IMR-90 (cell line): ENCODE measurements at regions not wholly inside any gene's neighbourhood (a gene's known extent, or its start where the extent isn't known, plus 50 kb on each side); places are given as distances from the start of the nearest gene placed in this dataset.

ENCODE experiments used
- ATAC-seq: fragments of 200-7000 bp; cut with Tn5 transposase; 2 replicates; pipeline ENCODE4 v1.9.1; 2020; ENCODE audit warnings: low read depth, mild to moderate bottlenecking, moderate library complexity
- BruUV-seq: library from RNA; stranded (reverse); fragments of 400-500 nt; replicated peaks from 2 replicates; lab custom pipeline; 2021; lab: Mats Ljungman, UMichigan
- CTCF ChIA-PET: fragments of 300-600 bp; formaldehyde crosslinking; extraction: SDS; loops from one replicate; lab custom pipeline; 2021; ENCODE audit warnings: antibody characterized with exemption; lab: Yijun Ruan, JAX
- POLR2A ChIA-PET: fragments of 300-600 bp; sonication (Branson Sonifier 250); formaldehyde crosslinking; loops from one replicate; lab custom pipeline; 2022; ENCODE audit warnings: antibody characterized with exemption; ENCODE audit not compliant: unreplicated experiment; lab: Charles Lee
- DNase-seq: peaks from one replicate; pipeline ENCODE4 v3.0.0; 2013
- H2AFZ ChIP-seq: replicated peaks from 2 replicates; pipeline ENCODE3; 2013; ENCODE audit warnings: low read length, mild to moderate bottlenecking; ENCODE audit not compliant: poor library complexity
- H2AK5ac ChIP-seq: 2 replicates; pipeline ENCODE4 v1.6.1; 2013; ENCODE audit warnings: low read depth, low read length, inconsistent platforms
- H2AK9ac ChIP-seq: replicated peaks from 2 replicates; pipeline ENCODE3; 2013; ENCODE audit warnings: mild to moderate bottlenecking, low read depth, low read length, moderate library complexity; ENCODE audit not compliant: poor library complexity
- H2BK120ac ChIP-seq: 2 replicates; pipeline ENCODE4 v1.6.1; 2013; ENCODE audit warnings: low read depth, low read length, inconsistent platforms
- H2BK15ac ChIP-seq: 3 replicates; pipeline ENCODE4 v1.6.1; 2013; ENCODE audit warnings: low read depth, low read length, inconsistent platforms
- H2BK20ac ChIP-seq: 2 replicates; pipeline ENCODE4 v1.6.1; 2013; ENCODE audit warnings: low read depth, mild to moderate bottlenecking, inconsistent platforms, low read length, moderate library complexity
- H2BK5ac ChIP-seq: 2 replicates; pipeline ENCODE4 v1.6.1; 2013; ENCODE audit warnings: mild to moderate bottlenecking, low read depth, low read length, inconsistent platforms; ENCODE audit not compliant: poor library complexity, severe bottlenecking
- H3K14ac ChIP-seq: replicated peaks from 2 replicates; pipeline ENCODE4 v1.6.1; 2013; ENCODE audit warnings: low read depth, low read length, inconsistent platforms
- H3K18ac ChIP-seq: 2 replicates; pipeline ENCODE4 v1.6.1; 2013; ENCODE audit warnings: low read depth, low read length, control low read depth
- H3K23ac ChIP-seq: 2 replicates; pipeline ENCODE4 v1.6.1; 2013; ENCODE audit warnings: low read depth, low read length, inconsistent platforms
- H3K27ac ChIP-seq: 2 replicates; pipeline ENCODE4 v1.5.1; 2013; ENCODE audit warnings: mild to moderate bottlenecking, control low read depth, low read length; ENCODE audit not compliant: insufficient read depth
- H3K27me3 ChIP-seq: 2 replicates; pipeline ENCODE4 v1.6.1; 2013; ENCODE audit warnings: low read length; ENCODE audit not compliant: control insufficient read depth, insufficient read depth
- H3K36me3 ChIP-seq: 2 replicates; pipeline ENCODE4 v1.6.1; 2013; ENCODE audit warnings: low read length, mixed read lengths; ENCODE audit not compliant: control insufficient read depth, insufficient read depth
- H3K4ac ChIP-seq: 2 replicates; pipeline ENCODE4 v1.6.1; 2013; ENCODE audit warnings: low read depth, low read length, inconsistent platforms
- H3K4me1 ChIP-seq: 2 replicates; pipeline ENCODE4 v1.6.1; 2013; ENCODE audit warnings: low read length, mixed read lengths; ENCODE audit not compliant: control insufficient read depth, insufficient read depth
- H3K4me2 ChIP-seq: 2 replicates; pipeline ENCODE4 v1.6.1; 2013; ENCODE audit warnings: low read depth, mild to moderate bottlenecking, control low read depth, low read length, moderate library complexity
- H3K4me3 ChIP-seq: 2 replicates; pipeline ENCODE4 v1.5.1; 2013; ENCODE audit warnings: low read depth, mild to moderate bottlenecking, control low read depth, low read length, moderate library complexity; ENCODE audit not compliant: insufficient read depth
- H3K56ac ChIP-seq: 2 replicates; pipeline ENCODE4 v1.6.1; 2013; ENCODE audit warnings: low read length, inconsistent platforms; ENCODE audit not compliant: insufficient read depth; ENCODE audit errors: extremely low read depth
- H3K79me1 ChIP-seq, 2 experiments: 2 replicates each; pipeline ENCODE4 v1.6.1; 2013; ENCODE audit warnings: low read length in 2 of 2, inconsistent platforms in 1 of 2, low read depth in 1 of 2
- H3K9ac ChIP-seq: 2 replicates; pipeline ENCODE4 v1.6.1; 2013; ENCODE audit warnings: low read depth, low read length, control low read depth
- H3K9me1 ChIP-seq: 2 replicates; pipeline ENCODE4 v1.6.1; 2013; ENCODE audit warnings: low read length, inconsistent platforms; ENCODE audit not compliant: insufficient read depth
- H3K9me3 ChIP-seq: 2 replicates; pipeline ENCODE4 v1.6.1; 2013; ENCODE audit warnings: low read length; ENCODE audit not compliant: control insufficient read depth, insufficient read depth
- H4K20me1 ChIP-seq: 2 replicates; pipeline ENCODE4 v1.6.1; 2013; ENCODE audit warnings: low read length, inconsistent platforms; ENCODE audit not compliant: insufficient read depth
- H4K5ac ChIP-seq: 2 replicates; pipeline ENCODE4 v1.6.1; 2013; ENCODE audit warnings: mild to moderate bottlenecking, low read depth, low read length, control low read depth
- H4K8ac ChIP-seq, 2 experiments: 2 replicates each; pipeline ENCODE4 v1.6.1; 2013; ENCODE audit warnings: low read depth in 2 of 2, low read length in 2 of 2, control low read depth in 1 of 2, inconsistent platforms in 1 of 2
- H4K91ac ChIP-seq: 2 replicates; pipeline ENCODE4 v1.6.1; 2013; ENCODE audit warnings: low read depth, low read length, inconsistent platforms; ENCODE audit not compliant: insufficient read depth
- CEBPB ChIP-seq: IDR thresholded peaks from 2 replicates; pipeline ENCODE4 v1.6.1; 2012; ENCODE audit warnings: low read depth, low read length, improper control_type of control experiment
- CHD1 ChIP-seq: IDR thresholded peaks from 2 replicates; pipeline ENCODE4 v1.6.1; 2012; ENCODE audit warnings: low read depth, low read length, improper control_type of control experiment
- NFE2L2 ChIP-seq: fragments of 150-350 bp; IDR thresholded peaks from 2 replicates; pipeline ENCODE4 v1.6.1; 2016; ENCODE audit warnings: low read depth, mild to moderate bottlenecking, low read length
- RAD21 ChIP-seq: IDR thresholded peaks from 2 replicates; pipeline ENCODE4 v1.6.1; 2012; ENCODE audit warnings: low read length, improper control_type of control experiment
- WGBS, 2 experiments: methylation state at CpG; one replicate each; pipeline versions ENCODE4 v1.1.5 to v1.1.7; 2013; ENCODE audit warnings: missing lambda C conversion rate in 2 of 2; ENCODE audit not compliant: insufficient read length in 1 of 2; ENCODE audit errors: extremely low coverage in 2 of 2; 5-methylcytosine and 5-hydroxymethylcytosine counted together
- dilution Hi-C: fragments of 300-500 bp; cut with HindIII; formaldehyde crosslinking; loops from one replicate; pipeline ENCODE4 v1.14.3; 2018; ENCODE audit warnings: low sequenced_read_pairs; ENCODE audit not compliant: unreplicated experiment
- in situ Hi-C: fragments of 300-500 bp; cut with MboI; formaldehyde crosslinking; loops from 3 replicates; pipeline ENCODE4 v1.14.3; 2019; ENCODE audit warnings: low sequenced_read_pairs, inconsistent platforms, mixed read lengths
- intact Hi-C: fragments of 100-400 bp; cut with micrococcal nuclease; formaldehyde crosslinking; loops from 2 replicates; pipeline ENCODE4 v1.10.0; 2022

GRCh38 chr6:139699335-139699734, 324.9 kb upstream of the CITED2 start:
- H3K4me1 ChIP-seq: no peaks in the 10 kb centered on the region; the same call in 1 of the 2 replicates
- H3K36me3 ChIP-seq: no peaks in the 10 kb centered on the region
- H3K4me2 ChIP-seq: no peak overlapping the region
- H3K56ac ChIP-seq: no peak overlapping the region
- no peak overlapping the region for H3K9ac ChIP-seq
- no peaks in the 10 kb centered on the region for H3K27me3 ChIP-seq
- H4K5ac ChIP-seq: no peak overlapping the region
- no peak overlapping the region for H2AK9ac ChIP-seq
- ChIA-PET CTCF (no interaction called here), POLR2A (no interaction called here)
- intact Hi-C loops: no loop called here
- dilution Hi-C loops: no loop called here
- ATAC-seq (peak; percentile 27), DNase-seq (peak; percentile 65)
- no peak overlapping the region for H3K18ac ChIP-seq
- BruUV-seq: no TSS peak
- H4K8ac ChIP-seq: no peak overlapping the region
- H2AFZ ChIP-seq: no peak overlapping the region
- no peak overlapping the region for H4K91ac ChIP-seq
- H3K9me3 ChIP-seq: no peaks in the 10 kb centered on the region
- no peak overlapping the region for H3K14ac ChIP-seq
- no peak overlapping the region for H3K27ac ChIP-seq
- H2AK5ac ChIP-seq: no peak overlapping the region
- H3K4me3 ChIP-seq: no peak overlapping the region
- H2BK20ac ChIP-seq: no peak overlapping the region
- in situ Hi-C loops: no loop called here
- no peak overlapping the region for H2BK5ac ChIP-seq
- H3K79me1 ChIP-seq: no peaks in the 10 kb centered on the region
- WGBS, 2 experiments: no CpG with 5 or more reads among the region's 1 CpG
- no peak overlapping the region for H2BK120ac ChIP-seq
- H2BK15ac ChIP-seq: no peak overlapping the region
- no peak overlapping the region for H3K4ac ChIP-seq
- H3K9me1 ChIP-seq: no peaks in the 10 kb centered on the region
- TF ChIP-seq CEBPB: peak; percentile 94
- TF ChIP-seq RAD21: no peak
- TF ChIP-seq NFE2L2: no peak
- no peak for TF ChIP-seq CHD1
- H4K20me1 ChIP-seq: no peaks in the 10 kb centered on the region
- H3K23ac ChIP-seq: no peak overlapping the region
